Skin epidermis (tissue), 12 donors: ENCODE measurements at regions not wholly inside any gene's neighbourhood (a gene's known extent, or its start where the extent isn't known, plus 50 kb on each side); places are given as distances from the start of the nearest gene placed in this dataset.

ENCODE experiments used
- H3K27ac ChIP-seq, 21 experiments: fragments of 200-600 bp; sonication (generic) in 11 of 21; one replicate each; pipeline ENCODE4 v1.5.0; 2020; ENCODE audit warnings: mild to moderate bottlenecking in 3 of 21, inconsistent platforms in 2 of 21, moderate library complexity in 2 of 21
- H3K4me3 ChIP-seq, 7 experiments: fragments of 200-600 bp; sonication (generic) in 2 of 7; one replicate each; pipeline ENCODE4 v1.5.0; 2020; ENCODE audit warnings: inconsistent platforms in 2 of 7, mild to moderate bottlenecking in 2 of 7, moderate library complexity in 1 of 7

DNA sequence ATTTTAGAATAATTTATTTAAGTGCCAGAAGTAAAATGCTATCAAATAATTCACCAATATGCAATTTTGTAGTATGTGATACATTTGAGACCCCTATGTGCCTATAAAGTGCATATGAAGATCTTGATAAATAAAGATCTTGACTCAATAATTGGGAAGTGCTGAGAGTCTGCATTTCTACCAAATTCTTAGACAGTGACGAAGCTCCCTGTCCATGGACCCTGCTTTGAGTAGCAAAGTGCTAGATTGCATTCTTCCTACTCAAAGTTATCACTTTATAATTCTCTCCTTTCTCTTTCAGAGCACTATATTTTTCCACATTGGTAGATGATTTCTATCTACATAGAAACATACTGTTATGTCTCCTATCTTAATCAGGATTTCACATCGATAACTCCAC is 1393.9 kb downstream of the ARAP2 start:
- no peak overlapping the region for H3K27ac ChIP-seq
- H3K4me3 ChIP-seq: no peak overlapping the region

DNA sequence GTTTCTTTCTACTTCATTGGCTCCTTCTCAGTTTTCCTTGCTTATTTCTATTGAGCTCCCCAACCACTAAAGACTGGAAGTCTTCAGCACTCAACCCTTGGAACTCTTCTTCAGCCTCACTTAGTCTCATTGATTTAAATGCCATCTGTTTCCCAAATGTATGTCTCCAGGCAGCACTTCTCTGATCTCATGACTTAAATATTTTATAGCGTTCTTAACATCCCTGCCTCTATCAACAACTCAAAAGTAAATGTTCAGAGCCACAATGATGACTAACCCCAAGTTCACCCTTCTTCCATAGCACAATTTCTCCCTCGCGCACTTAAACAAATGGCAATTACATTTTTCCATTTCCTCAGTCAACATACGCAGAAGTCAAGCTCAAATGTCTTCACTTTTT is 1393.3 kb downstream of the ARAP2 start:
- Histone ChIP-seq H3K27ac (no peak overlapping the region), H3K4me3 (no peak overlapping the region)

DNA sequence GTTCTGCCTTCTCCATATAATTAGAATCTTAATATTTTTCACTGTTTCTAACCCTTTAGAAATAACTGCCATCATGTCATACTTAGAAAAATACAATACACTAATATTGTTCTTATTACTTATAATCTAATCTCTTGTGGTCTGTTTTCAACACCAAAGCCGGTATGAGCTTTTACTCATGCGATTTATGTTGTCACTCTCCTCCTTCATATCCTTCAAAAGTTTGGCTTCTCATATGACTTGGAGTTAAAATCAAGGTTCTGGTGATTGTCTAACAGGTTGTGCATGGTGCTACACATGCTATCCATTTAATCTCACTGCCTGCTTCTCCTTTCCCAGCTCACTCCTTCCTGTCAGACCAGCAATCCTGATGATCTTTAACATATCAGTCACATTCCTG is 1392.9 kb downstream of the ARAP2 start:
- H3K27ac ChIP-seq: no peak overlapping the region

DNA sequence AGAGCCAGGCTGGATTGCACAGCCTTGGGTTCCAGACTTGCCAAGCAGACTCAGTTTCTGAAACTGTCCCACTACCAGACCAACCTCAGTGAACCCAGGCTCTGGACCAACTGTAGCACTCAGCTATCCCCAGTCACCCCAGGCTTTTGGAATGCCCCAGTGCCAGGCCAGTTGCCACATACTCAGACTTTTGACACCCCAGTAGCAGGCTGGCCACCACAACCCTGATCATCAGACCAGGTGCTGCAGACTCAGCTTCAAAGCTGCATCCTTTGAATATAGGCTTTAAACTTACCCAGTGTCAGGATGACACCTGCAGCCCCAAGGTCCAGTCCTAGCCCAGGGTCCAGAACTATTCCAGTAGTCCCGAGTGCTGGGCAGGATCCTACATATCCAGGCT is 1389.9 kb downstream of the ARAP2 start:
- Histone ChIP-seq H3K27ac (no peak overlapping the region), H3K4me3 (no peak overlapping the region)

More for the DNA sequence above, 1392.9 kb downstream of the ARAP2 start:
- H3K4me3 ChIP-seq: no peak overlapping the region

DNA sequence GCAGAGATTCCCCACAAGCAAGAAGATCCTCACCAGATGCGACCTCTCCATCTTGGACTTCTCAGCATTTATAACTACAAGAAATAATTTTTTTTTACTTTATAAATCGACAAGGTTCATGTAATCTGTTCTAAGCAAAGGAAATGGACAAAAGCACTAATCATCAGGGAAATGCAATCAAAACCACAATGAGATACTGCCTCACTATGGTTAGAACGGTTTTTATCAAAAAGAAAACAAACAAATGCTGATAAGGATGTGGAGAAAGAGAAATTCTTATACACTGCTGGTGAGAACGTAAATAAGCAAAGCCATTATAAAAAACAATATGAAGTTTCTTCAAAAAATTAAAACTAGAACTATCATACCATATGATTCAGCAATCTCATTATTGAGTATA is 1382.6 kb downstream of the ARAP2 start:
- Histone ChIP-seq H3K4me3 (no peak overlapping the region), H3K27ac (no peak overlapping the region)

DNA sequence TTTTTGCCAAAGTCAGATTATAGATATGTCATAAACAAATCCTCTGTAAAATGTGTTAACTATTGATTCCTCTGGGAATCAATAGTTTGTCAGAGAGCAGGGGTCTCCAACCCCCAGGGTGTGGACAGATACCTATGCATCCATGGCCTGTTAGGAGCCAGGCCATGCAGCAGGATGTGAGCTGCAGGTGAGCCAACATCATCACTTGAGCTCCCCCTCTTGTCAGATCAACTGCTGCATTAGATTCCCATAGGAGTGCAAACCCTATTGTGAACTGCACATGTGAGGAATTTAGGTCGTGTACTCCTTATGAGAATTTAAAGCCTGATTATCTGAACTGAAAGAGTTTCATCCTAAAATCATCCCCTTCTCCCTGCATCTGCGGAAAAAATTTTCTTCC is 1365.4 kb downstream of the ARAP2 start:
- no peak overlapping the region for H3K27ac ChIP-seq

DNA sequence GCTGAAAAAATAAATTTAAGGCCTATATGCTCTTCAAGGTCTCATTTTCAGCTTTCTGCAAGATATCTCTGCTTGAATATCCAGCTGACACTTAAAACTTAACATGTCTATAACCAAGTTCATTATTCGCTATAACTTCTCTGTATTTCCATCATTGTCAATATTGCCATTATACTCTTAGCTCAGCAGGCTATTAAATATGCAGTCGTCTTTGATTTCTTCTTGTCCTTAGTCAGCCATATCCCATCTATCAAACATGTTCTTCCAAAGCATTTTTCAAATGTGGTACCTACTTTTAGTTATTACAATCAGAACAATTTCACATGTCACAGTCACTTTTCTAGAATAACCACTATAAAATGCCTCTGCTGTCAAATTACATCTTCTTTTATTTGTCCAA is 1364.1 kb downstream of the ARAP2 start:
- Histone ChIP-seq H3K27ac (no peak overlapping the region), H3K4me3 (no peak overlapping the region)

More for the DNA sequence above, 1365.4 kb downstream of the ARAP2 start:
- H3K4me3 ChIP-seq: no peak overlapping the region

DNA sequence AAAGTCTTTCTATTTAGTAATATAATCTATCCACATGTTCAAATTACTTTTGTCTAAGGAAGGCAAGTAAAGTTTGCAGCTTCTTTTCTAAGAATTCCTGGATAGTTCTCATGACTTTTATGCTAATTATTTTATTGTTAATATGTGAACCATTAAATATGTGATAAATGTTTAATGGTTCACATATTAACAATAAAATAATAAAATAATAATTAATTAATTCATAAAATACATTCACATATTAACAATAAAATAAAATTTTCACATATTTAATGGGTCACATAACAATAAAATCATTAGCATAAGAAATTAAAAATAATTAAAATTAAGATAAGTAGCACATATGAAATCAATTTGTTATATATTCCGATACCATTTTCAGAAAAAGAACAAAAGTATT is 1352.4 kb downstream of the ARAP2 start:
- H3K27ac ChIP-seq: no peak overlapping the region
- H3K4me3 ChIP-seq: no peak overlapping the region

DNA sequence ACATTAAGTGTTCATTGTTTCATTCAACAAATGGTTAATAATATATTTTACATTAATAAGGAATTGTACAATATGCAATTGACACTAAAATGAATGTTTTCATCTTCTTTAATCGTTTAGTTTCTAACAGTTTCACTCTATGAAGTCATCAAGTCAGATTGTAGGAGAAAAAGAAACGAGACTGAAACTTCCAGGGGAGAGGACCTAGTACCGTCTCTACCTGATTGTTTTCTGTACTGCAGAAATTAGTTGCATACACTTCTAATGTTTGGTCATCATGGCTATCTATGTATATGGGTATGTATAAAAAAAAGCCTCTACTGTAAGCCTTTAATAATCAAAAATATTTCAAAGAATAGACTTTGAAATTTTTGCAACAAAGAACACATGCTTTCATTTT is 1350.9 kb downstream of the ARAP2 start:
- no peak overlapping the region for H3K4me3 ChIP-seq
- no peak overlapping the region for H3K27ac ChIP-seq

DNA sequence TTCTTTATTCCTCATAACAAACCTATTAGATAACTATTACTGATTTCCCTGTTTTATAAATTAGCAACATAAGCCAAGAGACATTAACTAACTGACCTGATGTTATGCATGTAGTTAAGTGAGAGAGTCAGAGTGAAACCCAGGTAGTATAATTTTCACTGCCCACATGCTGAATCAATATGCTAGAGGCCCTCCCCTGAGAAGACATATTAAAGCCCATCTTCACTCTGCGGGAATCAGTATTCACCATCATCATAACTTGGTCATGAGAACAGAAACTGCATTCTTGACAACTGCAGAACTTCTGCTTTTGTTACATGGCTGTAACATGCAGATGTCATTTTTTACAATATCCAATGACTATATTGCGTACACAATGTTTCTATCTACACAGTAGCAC is 1324.3 kb downstream of the ARAP2 start:
- no peak overlapping the region for H3K27ac ChIP-seq
- no peak overlapping the region for H3K4me3 ChIP-seq

DNA sequence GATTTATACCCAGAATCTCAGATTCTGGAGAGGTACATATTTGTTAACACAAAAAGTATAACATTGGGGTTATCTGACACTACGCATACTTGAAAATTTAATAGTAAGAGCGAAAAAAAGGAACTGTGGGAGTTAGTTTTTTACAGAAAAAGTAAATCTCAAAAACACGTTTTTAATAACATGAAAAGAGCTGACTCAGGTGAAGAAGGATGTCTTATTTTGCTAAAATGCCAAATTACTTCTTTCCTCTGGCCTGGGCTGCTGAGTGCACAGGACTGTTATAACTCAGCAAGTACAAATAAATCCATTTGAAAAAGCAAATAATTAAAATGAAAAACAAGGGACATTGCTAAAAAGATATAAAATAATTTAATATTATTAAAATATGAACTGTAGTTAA is 1322.9 kb downstream of the ARAP2 start:
- Histone ChIP-seq H3K27ac (no peak overlapping the region), H3K4me3 (no peak overlapping the region)

DNA sequence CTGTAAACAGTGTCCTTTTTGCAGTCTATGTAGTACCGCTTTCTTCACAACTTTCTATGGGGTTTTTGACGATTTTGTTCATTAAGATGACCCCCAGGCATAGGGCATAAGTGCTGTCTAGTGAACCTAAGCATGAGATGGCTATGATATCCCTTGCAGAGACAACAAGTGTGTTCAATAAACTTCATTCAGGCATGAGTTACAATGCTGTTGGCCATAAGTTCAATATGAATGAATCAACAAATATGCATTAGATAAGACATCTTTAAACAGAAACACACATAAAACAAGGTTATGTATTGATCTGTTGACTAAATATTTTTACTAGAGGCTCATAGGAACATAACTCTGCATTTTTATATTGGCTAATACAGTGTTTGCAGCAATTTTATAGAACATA is 1322.0 kb downstream of the ARAP2 start:
- no peak overlapping the region for H3K27ac ChIP-seq
- H3K4me3 ChIP-seq: no peak overlapping the region

DNA sequence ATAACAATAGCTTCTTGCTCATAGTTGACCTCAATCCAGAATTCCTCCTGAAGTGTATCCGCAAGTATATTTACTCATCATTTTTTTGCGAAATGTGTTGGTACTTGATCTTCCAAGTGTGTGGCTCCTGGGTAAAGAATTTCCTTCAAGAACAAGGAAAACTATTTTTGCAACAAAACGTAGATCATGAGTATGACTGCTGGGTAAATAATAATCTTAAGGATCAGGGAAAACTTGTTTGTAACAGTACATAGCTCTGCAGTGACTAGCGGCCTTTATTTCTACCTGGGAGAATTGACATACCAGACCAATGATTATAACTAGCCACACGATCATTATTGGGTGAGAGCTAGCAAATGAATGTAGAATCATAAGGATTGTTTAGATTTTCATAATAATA is 1311.7 kb downstream of the ARAP2 start:
- H3K4me3 ChIP-seq: no peak overlapping the region
- no peak overlapping the region for H3K27ac ChIP-seq

DNA sequence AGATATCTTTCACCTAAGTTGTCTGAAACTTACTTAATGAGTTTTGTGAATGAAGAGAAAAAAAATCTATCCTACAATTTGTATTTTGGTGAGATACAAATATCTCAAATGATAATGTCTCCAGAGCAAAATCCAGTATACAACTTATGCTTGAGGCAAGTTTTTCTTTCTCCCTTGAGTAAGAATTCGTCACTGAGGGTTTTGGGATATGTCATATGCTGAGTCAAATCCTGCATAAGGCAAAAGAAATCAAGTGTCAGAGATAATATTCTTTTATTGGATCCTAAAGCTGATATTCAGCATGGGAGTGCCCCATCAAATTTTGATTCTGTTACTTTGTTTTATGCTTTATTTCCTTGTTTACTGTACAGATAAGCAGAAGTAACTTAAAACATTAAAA is 1308.6 kb downstream of the ARAP2 start:
- Histone ChIP-seq H3K27ac (no peak overlapping the region), H3K4me3 (no peak overlapping the region)

DNA sequence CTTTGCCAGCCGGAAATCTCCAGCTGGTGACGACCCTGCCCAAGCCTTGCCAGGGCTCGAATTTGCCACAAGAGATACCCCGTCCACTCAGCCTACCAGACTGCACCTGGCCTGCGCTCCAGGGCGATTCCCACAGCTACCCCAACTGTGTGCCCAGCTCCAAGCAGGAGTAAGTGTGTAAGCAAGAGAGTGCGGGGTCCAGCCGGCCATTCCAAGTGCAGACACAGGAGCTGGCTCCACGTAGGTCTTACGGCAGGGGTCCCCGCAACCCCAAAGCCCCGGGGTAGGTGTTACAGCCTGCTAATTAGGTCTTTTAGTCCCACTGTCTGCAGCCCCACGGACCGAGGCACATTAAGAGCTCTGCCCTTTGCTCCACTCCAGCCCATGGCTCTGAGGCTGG is 1305.2 kb downstream of the ARAP2 start:
- Histone ChIP-seq H3K27ac (no peak overlapping the region), H3K4me3 (no peak overlapping the region)

DNA sequence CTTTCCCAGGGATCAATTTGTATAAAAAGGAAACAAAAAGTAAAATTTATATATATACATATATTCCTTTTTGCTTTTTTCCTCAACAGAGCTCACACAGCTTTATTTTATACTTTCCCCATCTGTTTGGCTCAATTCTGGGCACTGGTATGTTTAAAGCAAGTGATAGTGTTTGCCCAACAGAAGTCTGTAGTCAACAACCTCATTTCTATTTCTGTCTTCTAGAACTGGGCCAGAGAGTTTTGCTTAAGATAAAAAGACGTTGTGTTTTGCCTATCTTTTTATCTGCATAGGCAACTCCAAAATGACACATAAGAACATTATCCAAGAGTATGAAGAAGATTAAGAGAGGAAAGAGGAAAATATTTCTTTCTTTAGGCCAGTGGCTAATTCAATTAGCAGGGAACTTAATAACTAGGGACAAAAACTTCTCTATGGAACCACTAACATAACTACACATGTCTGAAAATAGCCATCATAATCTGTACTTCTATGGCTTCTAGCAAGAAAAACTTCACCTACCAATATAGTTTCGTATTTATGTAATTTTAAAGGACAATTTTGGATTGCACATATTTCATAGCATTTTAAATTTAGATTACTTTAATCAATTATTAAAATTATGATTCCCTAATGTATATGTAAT is 1300.5 kb downstream of the ARAP2 start:
- no peak overlapping the region for H3K27ac ChIP-seq

DNA sequence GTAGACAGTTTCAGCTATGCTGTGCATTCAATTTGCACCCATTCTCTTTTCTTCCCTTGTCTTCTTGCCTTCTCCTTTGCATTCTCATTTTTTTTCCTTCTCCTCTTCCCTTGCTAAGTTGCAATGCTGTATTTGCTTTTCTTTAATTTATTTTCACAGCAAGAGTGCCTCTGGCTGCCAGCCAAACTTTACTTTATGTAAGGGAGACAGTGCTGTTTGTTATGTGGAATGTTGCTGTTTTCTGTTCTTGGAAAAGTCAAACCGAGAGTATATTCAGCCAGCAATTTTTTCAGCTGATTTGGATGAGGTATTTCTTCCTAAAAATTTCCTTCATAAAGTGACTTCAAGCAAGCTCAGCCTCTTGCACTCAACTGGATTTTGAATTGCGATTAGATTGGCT is 1293.4 kb downstream of the ARAP2 start:
- no peak overlapping the region for H3K27ac ChIP-seq

More for the DNA sequence above, 1300.5 kb downstream of the ARAP2 start:
- H3K4me3 ChIP-seq: no peak overlapping the region

DNA sequence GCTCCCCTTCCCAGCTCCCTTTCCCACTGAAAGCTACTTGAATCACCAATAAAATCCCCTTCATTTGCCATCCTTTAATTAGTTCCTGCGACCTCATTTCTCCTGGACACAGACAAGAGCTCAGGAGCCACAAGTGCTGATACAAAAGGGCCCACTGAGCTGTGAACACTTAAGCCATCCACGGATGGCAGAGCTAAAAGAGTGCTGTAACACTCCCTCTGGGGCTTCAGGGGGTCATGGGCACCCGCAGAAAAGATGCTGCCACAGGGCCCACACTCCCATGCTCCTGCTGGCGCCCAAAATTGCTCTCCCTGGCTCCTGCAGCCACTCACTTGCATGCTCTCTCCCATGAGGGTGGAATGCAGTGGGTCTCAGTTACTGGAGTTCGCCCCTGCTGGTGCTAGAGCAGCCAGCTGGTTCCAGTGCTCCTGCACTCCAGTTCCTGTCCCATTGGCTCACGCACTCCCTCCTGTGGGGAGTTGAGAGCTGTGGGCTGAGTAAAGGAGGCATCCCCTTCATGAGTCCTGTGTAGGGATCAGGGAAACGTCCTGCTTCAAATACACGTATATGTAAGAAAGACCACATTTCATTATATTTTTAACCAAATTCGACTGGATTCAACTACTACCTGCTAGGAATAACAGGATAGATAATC is 1291.0 kb downstream of the ARAP2 start:
- no peak overlapping the region for H3K4me3 ChIP-seq
- H3K27ac ChIP-seq: no peak overlapping the region

More for the DNA sequence above, 1293.4 kb downstream of the ARAP2 start:
- no peak overlapping the region for H3K4me3 ChIP-seq

DNA sequence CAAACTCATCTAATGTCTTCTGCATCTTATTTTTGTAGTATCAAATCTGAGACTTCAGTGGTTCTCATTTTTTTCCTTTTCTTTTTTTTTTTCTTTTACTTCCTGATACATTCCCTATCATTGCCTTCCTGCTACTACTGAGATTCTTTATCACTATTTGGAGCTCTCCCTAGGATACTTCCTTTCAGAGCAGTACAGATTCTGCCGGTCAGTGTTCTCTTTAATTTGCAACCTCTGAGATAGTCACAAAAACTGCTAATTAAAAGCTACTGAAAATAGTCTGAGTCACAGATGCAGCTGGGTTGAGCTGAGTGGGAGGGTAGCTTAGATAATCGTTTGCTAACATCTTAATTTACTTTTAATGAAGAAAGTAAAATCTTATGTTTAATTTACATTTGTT is 1279.7 kb downstream of the ARAP2 start:
- no peak overlapping the region for H3K27ac ChIP-seq
- H3K4me3 ChIP-seq: no peak overlapping the region

DNA sequence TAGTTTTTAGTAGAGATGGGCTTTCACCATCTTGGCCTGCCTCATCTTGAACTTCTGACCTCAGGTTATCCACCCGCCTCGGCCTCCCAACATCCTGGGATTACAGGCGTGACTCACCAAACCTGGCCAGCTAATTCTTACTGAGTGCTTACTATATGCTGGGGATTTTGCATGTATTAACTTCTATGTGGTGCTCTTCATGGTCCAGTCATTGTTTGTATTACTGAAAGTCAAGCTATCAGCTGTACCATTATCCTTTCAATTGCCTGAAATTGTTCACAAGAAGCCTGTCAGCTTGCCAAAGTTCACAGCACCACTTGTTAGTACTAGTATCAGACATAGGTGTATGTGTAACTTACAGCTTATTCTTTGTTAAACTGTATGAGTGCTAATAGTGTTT is 1272.1 kb downstream of the ARAP2 start:
- no peak overlapping the region for H3K4me3 ChIP-seq
- no peak overlapping the region for H3K27ac ChIP-seq

DNA sequence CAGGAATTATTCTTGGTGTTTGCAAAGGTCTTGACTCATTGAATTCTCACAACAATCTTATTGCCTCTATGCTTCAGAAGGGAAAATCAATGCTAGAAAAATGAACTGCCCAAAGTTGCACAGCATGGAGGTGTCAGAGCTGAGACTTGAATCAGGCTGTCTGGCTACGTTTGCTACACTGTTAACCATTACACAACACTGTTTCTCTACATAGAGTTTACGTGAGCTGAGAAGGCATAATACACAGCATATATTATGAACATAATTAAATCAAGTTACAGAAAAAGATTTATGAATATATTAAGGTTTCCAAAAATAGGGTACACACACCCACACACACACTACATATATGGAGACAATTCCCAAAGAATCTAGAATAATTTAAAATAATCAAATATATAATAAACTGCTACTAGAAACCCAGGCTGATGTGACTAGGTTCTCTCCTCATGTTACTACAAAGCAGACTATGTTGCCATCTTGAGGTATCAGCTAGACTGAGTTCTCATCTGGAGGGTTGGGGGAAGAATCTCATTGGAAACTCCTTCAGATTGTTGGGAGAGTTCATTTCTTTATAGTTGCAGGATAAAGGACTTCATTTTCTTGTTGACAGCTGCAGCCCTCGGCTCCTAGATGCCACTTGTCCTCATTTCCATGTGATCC is 1270.5 kb downstream of the ARAP2 start:
- H3K4me3 ChIP-seq: no peak overlapping the region
- H3K27ac ChIP-seq: no peak overlapping the region
